ENCODE measurements at regions not wholly inside any gene's neighbourhood (a gene's known extent, or its start where the extent isn't known, plus 50 kb on each side); places are given as distances from the start of the nearest gene placed in this dataset.

DNA sequence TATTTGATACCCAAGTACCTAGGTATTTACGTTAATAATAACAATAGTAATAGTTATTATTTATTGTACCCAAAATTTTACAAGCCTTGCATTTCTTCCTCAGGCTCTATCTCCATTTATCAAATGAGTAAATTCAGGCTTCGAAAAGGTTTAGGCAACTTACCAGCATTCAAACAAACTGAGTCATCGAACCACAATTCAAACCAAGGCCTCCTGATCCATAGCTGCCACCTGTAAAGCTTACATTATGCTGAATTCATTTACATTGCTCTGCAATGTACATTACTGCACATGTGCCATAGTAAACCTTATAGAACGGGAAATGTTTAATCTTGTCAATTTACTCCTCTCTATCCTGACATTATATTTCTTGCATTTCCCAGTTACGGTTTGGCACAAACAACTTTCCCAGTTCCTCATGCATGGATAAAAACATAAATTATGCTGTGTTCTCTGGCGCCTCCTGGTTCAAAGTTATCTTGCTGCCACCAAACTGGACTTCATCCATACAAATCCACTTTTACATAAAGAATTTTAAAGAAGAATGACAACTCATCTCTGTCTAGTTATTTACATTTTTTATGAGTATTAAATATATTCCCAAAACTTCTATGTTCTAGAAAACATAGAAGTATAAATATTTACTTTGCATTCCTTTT is 360.6 kb upstream of the SOX9 start:
- Histone ChIP-seq H3K4me3 (replicated peaks in 1 of 3; ENCODE audit: insufficient read depth in 1 of 3, low read depth in 1 of 3, low read length in 3 of 3) (no peak overlapping the region), H3K9ac (replicated peaks; ENCODE audit: extremely low read depth, insufficient read depth, low read length) (no peak overlapping the region), H3K4me2 (ENCODE audit: insufficient read depth, low read length) (no peak overlapping the region), H3K27ac (ENCODE audit: insufficient read depth, low read depth, low read length) (no peak overlapping the region), H3K4me1 (ENCODE audit: control insufficient read depth, extremely low read depth, insufficient read depth, low read length) (no peaks in the 10 kb centered on the region), H4K20me1 (replicated peaks; ENCODE audit: control insufficient read depth, extremely low read depth, insufficient read depth, low read length) (no peaks in the 10 kb centered on the region), H3K36me3 (ENCODE audit: control insufficient read depth in 2 of 2, extremely low read depth in 1 of 2, insufficient read depth in 2 of 2, low read length in 2 of 2) (no peaks in the 10 kb centered on the region), H3K79me2 (ENCODE audit: control insufficient read depth, insufficient read depth, low read length) (no peaks in the 10 kb centered on the region), H3K9me1 (replicated peaks; ENCODE audit: control insufficient read depth, extremely low read depth, insufficient read depth, low read length) (no peaks in the 10 kb centered on the region), H3K27me3 (ENCODE audit: control insufficient read depth in 2 of 2, insufficient read depth in 2 of 2, low read length in 2 of 2) (no peaks in the 10 kb centered on the region), H3K9me3 (replicated peaks; ENCODE audit: control insufficient read depth, insufficient read depth, low read length) (no peaks in the 10 kb centered on the region), H2AFZ (ENCODE audit: low read depth, low read length) (no peak overlapping the region)
- no TSS peak for BruUV-seq (replicated peaks)
- ChIA-PET POLR2A (no interaction called here), CTCF (no interaction called here)
- DNase-seq (ENCODE audit: low read depth, low spot score) (no peak), FAIRE-seq (no peak)
- dilution Hi-C loops (cut with MboI; ENCODE audit: extremely low pct_ligation_motif_present, low sequenced_read_pairs) (no loop called here), intact Hi-C loops (cut with micrococcal nuclease) (no loop called here)
- no peak for TF ChIP-seq CTCF (IDR thresholded peaks at IDR 0.05; ENCODE audit: extremely low read depth in 1 of 2, insufficient read depth in 1 of 2, low read depth in 1 of 2, low read length in 2 of 2)
- TF ChIP-seq EZH2 (IDR thresholded peaks at IDR 0.05; ENCODE audit: borderline replicate concordance, low read depth, low read length, severe bottlenecking) = no peak
- no peak for TF ChIP-seq MAX (IDR thresholded peaks at IDR 0.05; ENCODE audit: insufficient read depth, insufficient read length)
- no peak for TF ChIP-seq MYC (IDR thresholded peaks at IDR 0.05; ENCODE audit: low read depth, low read length)
- no peak for TF ChIP-seq JUN (IDR thresholded peaks at IDR 0.05; ENCODE audit: borderline replicate concordance, insufficient read depth, insufficient read length, low read depth)
- TF ChIP-seq POLR2A (IDR thresholded peaks at IDR 0.05; ENCODE audit: low read depth, low read length) = no peak
- TF ChIP-seq FOS (IDR thresholded peaks at IDR 0.05; ENCODE audit: borderline replicate concordance, insufficient read depth, low read length) = no peak
- TF ChIP-seq GATA2 (IDR thresholded peaks at IDR 0.05; ENCODE audit: insufficient read depth, insufficient read length, low read depth, low read length) = no peak
- no peak for TF ChIP-seq POLR2AphosphoS5 (IDR thresholded peaks at IDR 0.05; ENCODE audit: insufficient read depth, low read depth, low read length)

Measured in endothelial cell of umbilical vein (primary cell).